GM04504 (cell line): ENCODE measurements at regions not wholly inside any gene's neighbourhood (a gene's known extent, or its start where the extent isn't known, plus 50 kb on each side); places are given as distances from the start of the nearest gene placed in this dataset.
"Not testable (repeated sequence)": the region's sequence is repeated elsewhere in the genome, so short reads cannot be mapped to it uniquely, and the experiment has no call there.

ENCODE experiments used
- DNase-seq: peaks from one replicate; pipeline ENCODE4 v3.0.0-alpha.2; 2012; ENCODE audit warnings: low read depth

- no peak for DNase-seq
These were observed 258.8 kb upstream of the GBE1 start for GRCh38 chr3:82020282-82020681.

- DNase-seq: no peak
These were observed 253.8 kb upstream of the GBE1 start for GRCh38 chr3:82015241-82015640.

- no peak for DNase-seq
These were observed 251.3 kb upstream of the GBE1 start for GRCh38 chr3:82012775-82013174.

- no peak for DNase-seq
These were observed 249.9 kb upstream of the GBE1 start for GRCh38 chr3:82011336-82011735.

GRCh38 chr3:82005266-82005665 lies 243.8 kb upstream of the GBE1 start:
- DNase-seq: no peak

GRCh38 chr3:82004266-82004665 lies 242.8 kb upstream of the GBE1 start:
- no peak for DNase-seq

- no peak for DNase-seq
These were observed 241.7 kb upstream of the GBE1 start for GRCh38 chr3:82002986-82003642.

- no peak for DNase-seq
These were observed 241.0 kb upstream of the GBE1 start for GRCh38 chr3:82002491-82002890.

- no peak for DNase-seq
These were observed 240.0 kb upstream of the GBE1 start for GRCh38 chr3:82001276-82001923.

- no peak for DNase-seq
These were observed 239.3 kb upstream of the GBE1 start for GRCh38 chr3:82000773-82001172.

GRCh38 chr3:82000350-82000749 lies 238.9 kb upstream of the GBE1 start:
- DNase-seq: no peak

- no peak for DNase-seq
These were observed 237.5 kb upstream of the GBE1 start for GRCh38 chr3:81998907-81999306.

- peak; percentile 9 for DNase-seq
These were observed 236.8 kb upstream of the GBE1 start for GRCh38 chr3:81998139-81998755.

GRCh38 chr3:81997390-81997789 lies 235.9 kb upstream of the GBE1 start:
- DNase-seq: no peak

- DNase-seq: no peak
These were observed 233.9 kb upstream of the GBE1 start for GRCh38 chr3:81995329-81995728.

- no peak for DNase-seq
These were observed 228.3 kb upstream of the GBE1 start for GRCh38 chr3:81989758-81990157.

GRCh38 chr3:81989274-81989673 lies 227.8 kb upstream of the GBE1 start:
- DNase-seq: no peak

GRCh38 chr3:81987412-81987811 lies 226.0 kb upstream of the GBE1 start:
- not testable (repeated sequence) for DNase-seq

GRCh38 chr3:81985996-81986723 lies 224.7 kb upstream of the GBE1 start:
- DNase-seq: no peak

GRCh38 chr3:81983382-81983781 lies 221.9 kb upstream of the GBE1 start:
- DNase-seq: no peak

- DNase-seq: no peak
These were observed 219.4 kb upstream of the GBE1 start for GRCh38 chr3:81980596-81981494.

- no peak for DNase-seq
These were observed 213.3 kb upstream of the GBE1 start for GRCh38 chr3:81974751-81975150.
